Suprapubic skin (tissue), 3 donors: ENCODE measurements at regions not wholly inside any gene's neighbourhood (a gene's known extent, or its start where the extent isn't known, plus 50 kb on each side); places are given as distances from the start of the nearest gene placed in this dataset.

ENCODE experiments used
- CTCF ChIP-seq, 2 donors: fragments of 200-600 bp in 1 of 2; fragments of 450-650 bp in 1 of 2; sonication (generic) in 1 of 2; IDR thresholded peaks; one replicate each; pipeline ENCODE4 v1.5.1; 2016 to 2019; ENCODE audit warnings: antibody characterized with exemption in 2 of 2, mild to moderate bottlenecking in 1 of 2, moderate library complexity in 1 of 2
- POLR2AphosphoS5 ChIP-seq, 3 donors: sonication (generic); formaldehyde crosslinking; IDR thresholded peaks; one replicate each; pipeline ENCODE4 v1.6.1; 2017; ENCODE audit warnings: antibody characterized with exemption in 3 of 3

- no peak for TF ChIP-seq CTCF (IDR thresholded peaks at IDR 0.05)
- no peak for TF ChIP-seq POLR2AphosphoS5 (IDR thresholded peaks at IDR 0.05)
Observed at GRCh38 chr18:52208646-52209045, 131.4 kb upstream of the DCC start.
